ENCODE measurements at regions not wholly inside any gene's neighbourhood (a gene's known extent, or its start where the extent isn't known, plus 50 kb on each side); places are given as distances from the start of the nearest gene placed in this dataset.

DNA sequence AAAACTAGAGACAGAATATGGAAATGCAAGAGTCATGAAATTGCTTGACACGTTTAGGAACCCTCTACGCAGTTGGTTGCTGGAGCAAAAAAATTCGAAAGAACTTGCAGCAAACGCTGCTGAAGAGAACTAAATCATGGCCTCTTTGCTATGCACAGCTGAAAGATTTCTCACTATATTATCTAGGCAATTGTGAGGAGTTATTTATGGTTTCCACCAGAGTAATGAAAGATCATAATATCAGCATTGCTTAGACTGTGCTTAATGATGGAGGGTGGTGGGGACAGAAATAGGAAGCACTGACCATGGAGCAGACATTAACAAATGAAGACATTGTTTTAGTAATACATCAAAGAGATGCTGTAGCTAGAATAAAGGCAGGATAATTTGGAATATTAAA is 593.4 kb upstream of the ZNF717 start:
- TF ChIP-seq POLR2A (IDR thresholded peaks at IDR 0.05), result no peak
- TF ChIP-seq, protein P1, sequence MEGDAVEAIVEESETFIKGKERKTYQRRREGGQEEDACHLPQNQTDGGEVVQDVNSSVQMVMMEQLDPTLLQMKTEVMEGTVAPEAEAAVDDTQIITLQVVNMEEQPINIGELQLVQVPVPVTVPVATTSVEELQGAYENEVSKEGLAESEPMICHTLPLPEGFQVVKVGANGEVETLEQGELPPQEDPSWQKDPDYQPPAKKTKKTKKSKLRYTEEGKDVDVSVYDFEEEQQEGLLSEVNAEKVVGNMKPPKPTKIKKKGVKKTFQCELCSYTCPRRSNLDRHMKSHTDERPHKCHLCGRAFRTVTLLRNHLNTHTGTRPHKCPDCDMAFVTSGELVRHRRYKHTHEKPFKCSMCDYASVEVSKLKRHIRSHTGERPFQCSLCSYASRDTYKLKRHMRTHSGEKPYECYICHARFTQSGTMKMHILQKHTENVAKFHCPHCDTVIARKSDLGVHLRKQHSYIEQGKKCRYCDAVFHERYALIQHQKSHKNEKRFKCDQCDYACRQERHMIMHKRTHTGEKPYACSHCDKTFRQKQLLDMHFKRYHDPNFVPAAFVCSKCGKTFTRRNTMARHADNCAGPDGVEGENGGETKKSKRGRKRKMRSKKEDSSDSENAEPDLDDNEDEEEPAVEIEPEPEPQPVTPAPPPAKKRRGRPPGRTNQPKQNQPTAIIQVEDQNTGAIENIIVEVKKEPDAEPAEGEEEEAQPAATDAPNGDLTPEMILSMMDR (IDR thresholded peaks at IDR 0.05), result no peak
- no peak for TF ChIP-seq POLR2AphosphoS5 (IDR thresholded peaks at IDR 0.05)
